NCI-H128 (cell line): ENCODE measurements at regions not wholly inside any gene's neighbourhood (a gene's known extent, or its start where the extent isn't known, plus 50 kb on each side); places are given as distances from the start of the nearest gene placed in this dataset.
"Not testable (repeated sequence)": the region's sequence is repeated elsewhere in the genome, so short reads cannot be mapped to it uniquely, and the experiment has no call there.

Source experiments
- DNase-seq: peaks from one replicate; lab custom pipeline; 2025; ENCODE audit not compliant: unreplicated experiment; lab: John Stamatoyannopoulos, UW

GRCh38 chr2:82790206-82791021 is 1668.7 kb downstream of the SUCLG1 start:
- no peak for DNase-seq

DNA sequence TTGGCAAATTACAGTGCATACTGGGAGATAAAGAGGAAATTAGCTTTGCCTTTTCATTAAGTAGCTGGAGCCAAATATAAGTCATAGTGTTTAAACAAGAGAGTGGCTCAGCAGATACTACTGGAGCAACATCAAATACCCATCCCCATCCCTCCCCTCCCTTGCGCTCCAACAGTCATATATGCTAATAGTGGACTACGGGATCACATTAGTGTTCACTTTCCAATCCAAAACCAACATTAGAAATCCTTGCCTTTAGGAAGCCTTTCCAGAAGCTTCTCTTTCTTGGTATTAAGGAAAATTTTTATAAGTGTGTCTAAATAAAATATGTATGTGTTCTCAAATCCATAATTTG is 1669.3 kb downstream of the SUCLG1 start:
- DNase-seq: no peak

- no peak for DNase-seq
Measured at GRCh38 chr2:82781176-82781915, 1677.7 kb downstream of the SUCLG1 start.

GRCh38 chr2:82780050-82780449 is 1679.0 kb downstream of the SUCLG1 start:
- DNase-seq: no peak

DNA sequence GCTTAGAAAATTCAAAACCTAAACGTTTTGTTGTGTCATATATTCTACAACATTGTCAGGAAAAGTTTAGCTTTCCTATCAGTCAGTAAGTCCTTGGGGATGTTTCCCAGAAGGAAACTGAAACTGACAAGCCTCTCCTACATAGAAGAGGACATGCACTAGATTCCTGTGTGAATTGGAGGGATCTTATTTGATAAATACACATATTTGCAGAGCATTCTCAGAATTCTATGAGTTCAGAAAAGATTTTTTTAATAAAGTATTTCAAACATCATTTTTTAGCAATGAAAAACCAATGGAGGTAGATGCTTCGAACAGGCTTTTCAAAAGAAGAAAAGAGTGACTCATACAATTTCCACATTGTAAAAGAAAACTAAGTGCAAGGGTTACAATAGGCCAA is 1706.7 kb downstream of the SUCLG1 start:
- no peak for DNase-seq

DNA sequence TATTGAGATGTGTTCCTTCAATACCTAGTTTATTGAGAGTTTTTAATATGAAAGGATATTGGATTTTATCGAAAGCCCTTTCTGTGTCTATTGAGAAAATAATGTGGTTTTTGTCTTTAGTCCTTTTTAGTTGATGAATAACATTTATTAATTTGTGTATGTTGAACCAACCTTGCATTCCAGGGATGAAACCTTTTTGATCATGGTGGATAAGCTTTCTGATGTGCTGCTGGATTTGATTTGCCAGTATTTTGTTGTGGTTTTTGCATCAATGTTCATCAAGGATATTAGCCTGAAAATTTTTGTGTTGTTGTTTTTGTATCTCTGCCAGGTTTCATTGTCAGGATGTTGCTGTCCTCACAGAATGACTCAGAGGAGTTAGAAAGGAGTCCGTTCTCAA is 1710.4 kb downstream of the SUCLG1 start:
- no peak for DNase-seq

GRCh38 chr2:82740527-82740926 is 1718.6 kb downstream of the SUCLG1 start:
- no peak for DNase-seq

- DNase-seq: not testable (repeated sequence)
Measured at GRCh38 chr2:82737965-82738364, 1721.1 kb downstream of the SUCLG1 start.

DNA sequence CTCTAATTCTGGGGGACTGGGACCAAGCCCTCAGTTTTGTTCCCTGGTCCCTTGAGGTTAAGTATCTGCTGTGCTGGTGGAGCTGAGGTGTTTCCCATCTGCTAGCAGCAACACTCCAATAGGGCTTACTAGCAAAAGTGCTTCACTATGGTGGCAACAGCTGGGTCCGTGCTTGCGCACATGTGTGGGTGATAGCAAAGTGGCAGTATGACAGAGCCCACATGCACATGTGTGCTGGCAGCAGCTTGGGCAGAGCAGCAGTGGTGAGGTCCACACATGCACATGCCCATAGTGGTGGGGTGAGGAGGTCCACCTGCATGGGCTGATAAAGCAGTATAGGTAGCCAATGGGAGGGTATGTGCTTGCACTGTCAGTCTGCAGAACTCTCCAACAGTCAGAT is 1723.7 kb downstream of the SUCLG1 start:
- DNase-seq: no peak

- no peak for DNase-seq
Measured at GRCh38 chr2:82731824-82732223, 1727.3 kb downstream of the SUCLG1 start.

- DNase-seq: no peak
Measured at GRCh38 chr2:82730811-82731210, 1728.3 kb downstream of the SUCLG1 start.

- DNase-seq: no peak
Measured at GRCh38 chr2:82728090-82728489, 1731.0 kb downstream of the SUCLG1 start.

- no peak for DNase-seq
Measured at GRCh38 chr2:82708681-82709080, 1750.4 kb downstream of the SUCLG1 start.

DNA sequence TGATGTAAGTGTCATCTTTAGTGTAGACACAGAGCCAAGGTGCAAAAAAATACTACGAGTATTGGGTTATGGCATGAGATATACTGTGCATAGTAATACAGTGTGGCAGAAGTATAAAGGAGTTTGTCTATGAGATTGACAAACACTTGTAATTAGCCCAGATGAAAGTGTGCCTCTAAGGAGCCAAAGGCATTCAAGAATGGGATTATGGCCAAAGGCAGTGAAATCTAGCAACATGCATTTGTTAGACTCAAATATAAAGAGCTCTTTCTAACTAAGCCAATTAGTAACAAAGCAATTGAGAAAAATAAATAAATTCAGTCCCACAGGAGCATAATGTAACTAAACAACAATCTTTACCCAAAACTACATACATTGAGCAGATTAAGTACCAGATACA is 1761.8 kb downstream of the SUCLG1 start:
- no peak for DNase-seq

DNA sequence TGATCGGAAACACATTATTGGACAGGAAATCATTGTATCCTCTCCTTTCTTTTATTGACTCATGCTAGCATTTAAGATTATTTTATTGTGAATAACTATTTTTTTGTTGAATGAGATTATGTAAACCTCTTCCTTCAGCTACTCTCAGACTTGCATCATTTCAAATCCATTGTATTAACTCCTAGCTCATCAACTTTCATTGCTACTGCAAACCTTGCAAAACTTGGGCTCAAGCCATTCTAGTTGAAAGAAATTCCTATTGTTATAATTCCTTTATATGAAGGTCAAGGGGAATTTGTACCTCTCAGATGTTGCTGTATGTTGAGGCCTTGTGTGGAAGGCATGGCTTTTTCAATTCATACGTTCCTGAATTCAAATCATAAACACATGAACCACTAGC is 1764.6 kb downstream of the SUCLG1 start:
- no peak for DNase-seq

DNA sequence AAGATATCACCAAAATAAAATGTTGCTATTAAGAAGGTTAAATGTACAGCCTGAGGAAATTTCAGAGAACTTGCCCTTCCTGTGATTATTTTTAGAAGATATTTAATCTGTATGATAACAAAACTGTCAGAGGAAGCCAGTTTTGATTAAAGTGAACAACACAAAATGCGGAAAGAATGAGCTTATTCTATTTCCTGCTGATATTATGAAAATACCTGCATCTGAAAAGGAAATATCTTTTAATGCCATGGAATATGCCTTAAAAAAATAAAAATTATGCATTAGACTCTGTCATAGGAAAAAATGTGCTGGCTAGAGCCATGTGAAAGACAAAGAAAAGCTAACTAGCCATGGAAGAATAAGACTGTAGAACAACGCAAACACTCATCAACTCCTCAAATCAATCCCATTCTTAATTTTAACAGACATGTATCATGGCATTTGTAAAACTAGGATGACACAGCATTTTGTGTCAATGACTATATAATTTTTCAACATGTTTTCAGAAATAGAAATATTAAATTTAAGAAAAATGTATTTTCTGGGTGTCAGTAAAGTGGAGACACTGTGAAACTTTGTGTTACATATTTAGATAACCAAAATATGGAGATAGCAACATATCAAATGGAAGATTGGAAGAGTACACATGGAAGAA is 1768.2 kb downstream of the SUCLG1 start:
- DNase-seq: no peak

DNA sequence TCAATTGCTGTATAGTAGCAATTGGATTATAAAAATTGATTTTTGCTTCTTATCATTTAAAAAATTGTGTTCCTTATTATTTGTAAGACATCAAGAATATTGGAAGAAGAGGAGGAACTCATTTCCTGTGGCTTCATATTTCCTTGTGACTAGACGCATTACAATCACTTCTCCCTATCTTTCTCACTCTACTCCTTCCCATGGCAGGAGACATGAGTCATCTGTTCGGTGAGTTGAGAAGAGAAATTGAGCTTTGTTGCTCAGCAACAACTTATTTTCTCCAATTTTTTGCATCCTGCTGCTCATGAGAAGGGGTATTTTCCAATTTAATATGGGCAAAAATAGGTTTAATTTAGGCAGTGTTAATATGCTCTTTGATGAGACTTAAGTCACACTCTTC is 1783.9 kb downstream of the SUCLG1 start:
- no peak for DNase-seq

GRCh38 chr2:82674652-82675051 is 1784.4 kb downstream of the SUCLG1 start:
- DNase-seq: no peak

GRCh38 chr2:82667491-82667890 is 1791.6 kb downstream of the SUCLG1 start:
- no peak for DNase-seq

DNA sequence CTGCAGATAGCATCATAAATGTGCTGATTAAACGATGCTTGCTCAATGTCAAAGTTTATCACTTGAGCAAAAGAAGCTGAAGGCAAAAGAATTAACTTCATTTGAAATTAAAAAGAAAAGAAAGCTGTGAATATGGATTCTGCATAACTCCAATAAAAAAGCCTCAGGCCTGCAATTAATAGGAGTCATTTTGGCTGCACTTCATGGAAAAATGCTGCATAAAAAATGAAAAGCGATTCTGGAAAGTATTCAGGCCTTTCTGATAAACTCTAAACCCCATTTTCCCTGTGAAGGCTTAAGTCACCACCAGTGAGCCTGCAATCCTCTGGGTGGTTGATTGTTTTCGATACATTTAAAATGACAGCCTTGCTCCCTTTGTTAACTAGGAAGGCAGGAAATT is 1793.4 kb downstream of the SUCLG1 start:
- DNase-seq: no peak

DNA sequence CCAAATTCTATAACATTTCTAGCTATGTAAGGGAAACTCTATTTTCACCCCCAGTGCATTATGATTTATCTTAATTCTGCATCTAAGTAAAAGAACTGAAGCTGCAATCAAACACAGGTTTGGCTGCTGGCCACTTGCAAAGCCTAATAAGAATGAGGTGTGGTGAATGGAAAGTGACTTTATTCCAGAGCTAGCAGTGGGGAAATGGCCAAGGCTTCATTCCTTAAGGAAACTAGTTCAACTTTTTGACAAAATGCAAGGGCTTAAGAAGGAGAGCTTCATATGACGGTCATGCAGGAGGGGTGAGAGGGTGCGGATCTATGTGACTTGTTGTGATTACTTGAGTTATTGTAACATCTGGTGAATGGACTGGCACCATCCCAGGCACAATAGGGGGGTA is 1802.0 kb downstream of the SUCLG1 start:
- no peak for DNase-seq

- no peak for DNase-seq
Measured at GRCh38 chr2:82656420-82656819, 1802.7 kb downstream of the SUCLG1 start.
